PC-9 (cell line): ENCODE measurements at regions not wholly inside any gene's neighbourhood (a gene's known extent, or its start where the extent isn't known, plus 50 kb on each side); places are given as distances from the start of the nearest gene placed in this dataset.
"Not testable (repeated sequence)": the region's sequence is repeated elsewhere in the genome, so short reads cannot be mapped to it uniquely, and the experiment has no call there.

ENCODE experiments used
- CTCF ChIP-seq: fragments of 200-600 bp; sonication (generic); conservative IDR thresholded peaks from 2 replicates; pipeline ENCODE4 v1.6.1; 2017; ENCODE audit warnings: mixed run types, antibody characterized with exemption, mild to moderate bottlenecking, moderate library complexity
- EZH2 ChIP-seq: fragments of 200-600 bp; sonication (generic); IDR thresholded peaks from 2 replicates; pipeline ENCODE4 v1.8.0; 2017; ENCODE audit warnings: antibody characterized with exemption, low read depth

GRCh38 chr2:234859330-234859872 is 92.4 kb upstream of the SH3BP4 start:
- not testable (repeated sequence) for TF ChIP-seq CTCF, EZH2
